ENCODE measurements at regions not wholly inside any gene's neighbourhood (a gene's known extent, or its start where the extent isn't known, plus 50 kb on each side); places are given as distances from the start of the nearest gene placed in this dataset.

DNA sequence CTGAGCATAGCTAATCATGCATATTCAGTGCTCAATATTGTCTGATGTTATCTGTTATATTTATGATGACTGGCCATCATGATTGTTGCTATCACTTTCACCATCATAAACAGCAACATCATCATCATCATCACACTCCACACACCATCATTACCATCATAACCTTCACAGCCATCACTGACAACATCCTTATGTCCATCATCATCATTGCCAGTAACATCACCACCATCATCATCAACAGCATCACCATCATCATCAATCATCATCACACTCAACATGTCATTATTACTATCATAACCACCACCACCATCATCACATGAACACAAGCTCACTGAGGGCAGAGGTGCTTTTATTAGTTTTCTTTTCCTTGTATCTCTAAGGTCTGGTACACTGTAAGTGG is 75.9 kb downstream of the MBD3L1 start:
- Mint-ChIP-seq H3K27me3 (peaks cover 0 to 14% (median 9%) of the 10 kb centered on the region in 5 donors), H3K27ac (no peak overlapping the region), H3K4me3 (no peak overlapping the region), H3K36me3 (no peaks in the 10 kb centered on the region), H3K9me3 (peaks cover 0 to 10% (median 2%) of the 10 kb centered on the region in 11 donors), H3K4me1 (no peaks in the 10 kb centered on the region)
- ChIA-PET POLR2A (no interaction called here), CTCF (no interaction called here)
- ATAC-seq (no peak), DNase-seq (no peak)
- Histone ChIP-seq H3K36me3 (ENCODE audit: control insufficient read depth in 2 of 3, insufficient read depth in 3 of 3, low read length in 3 of 3) (no peaks in the 10 kb centered on the region), H3K4me3 (ENCODE audit: low read length) (no peak overlapping the region), H3K27ac (ENCODE audit: low read depth, low read length) (no peak overlapping the region), H3K27me3 (ENCODE audit: control insufficient read depth in 2 of 2, insufficient read depth in 2 of 2, low read length in 2 of 2) (no peaks in the 10 kb centered on the region), H3K4me1 (ENCODE audit: control insufficient read depth in 2 of 2, insufficient read depth in 2 of 2, low read length in 2 of 2) (no peaks in the 10 kb centered on the region), H3K9me3 (ENCODE audit: control insufficient read depth in 2 of 3, low read length in 3 of 3) (no peaks in the 10 kb centered on the region)
- intact Hi-C loops (cut with micrococcal nuclease), result no loop called here

- Mint-ChIP-seq H3K9me3 (peaks cover 0 to 21% (median 4%) of the 10 kb centered on the region in 11 donors), H3K27me3 (peaks cover 0 to 30% (median 15%) of the 10 kb centered on the region in 5 donors), H3K4me1 (no peaks in the 10 kb centered on the region), H3K4me3 (no peak overlapping the region), H3K36me3 (no peaks in the 10 kb centered on the region), H3K27ac (no peak overlapping the region)
- POLR2A ChIA-PET, result no interaction called here
- no peak for ATAC-seq
- Histone ChIP-seq H3K27ac (ENCODE audit: low read depth, low read length) (no peak overlapping the region), H3K9me3 (ENCODE audit: control insufficient read depth in 2 of 3, low read length in 3 of 3) (no peaks in the 10 kb centered on the region), H3K27me3 (ENCODE audit: control insufficient read depth in 2 of 2, insufficient read depth in 2 of 2, low read length in 2 of 2) (no peaks in the 10 kb centered on the region), H3K4me1 (ENCODE audit: control insufficient read depth in 2 of 2, insufficient read depth in 2 of 2, low read length in 2 of 2) (no peaks in the 10 kb centered on the region), H3K36me3 (ENCODE audit: control insufficient read depth in 2 of 3, insufficient read depth in 3 of 3, low read length in 3 of 3) (no peaks in the 10 kb centered on the region), H3K4me3 (ENCODE audit: low read length) (no peak overlapping the region)
- CTCF ChIA-PET, result no interaction called here
- DNase-seq, result no peak
- intact Hi-C loops (cut with micrococcal nuclease), result no loop called here
Observed at GRCh38 chr19:8910775-8911414, 78.7 kb downstream of the MBD3L1 start.

- intact Hi-C loops (cut with micrococcal nuclease), result no loop called here
- Mint-ChIP-seq H3K27ac (no peak overlapping the region), H3K27me3 (peaks cover 0 to 16% (median 6%) of the 10 kb centered on the region in 5 donors), H3K4me1 (no peaks in the 10 kb centered on the region), H3K9me3 (peaks cover 0 to 11% (median 3%) of the 10 kb centered on the region in 11 donors), H3K36me3 (no peaks in the 10 kb centered on the region), H3K4me3 (no peak overlapping the region)
- ChIA-PET CTCF (no interaction called here), POLR2A (no interaction called here)
- DNase-seq (no peak), ATAC-seq (no peak)
- Histone ChIP-seq H3K27ac (ENCODE audit: low read depth, low read length) (no peak overlapping the region), H3K36me3 (ENCODE audit: control insufficient read depth in 2 of 3, insufficient read depth in 3 of 3, low read length in 3 of 3) (no peaks in the 10 kb centered on the region), H3K4me1 (ENCODE audit: control insufficient read depth in 2 of 2, insufficient read depth in 2 of 2, low read length in 2 of 2) (no peaks in the 10 kb centered on the region), H3K27me3 (ENCODE audit: control insufficient read depth in 2 of 2, insufficient read depth in 2 of 2, low read length in 2 of 2) (no peaks in the 10 kb centered on the region), H3K4me3 (ENCODE audit: low read length) (no peak overlapping the region), H3K9me3 (ENCODE audit: control insufficient read depth in 2 of 3, low read length in 3 of 3) (no peaks in the 10 kb centered on the region)
Observed at GRCh38 chr19:8915997-8916396, 83.8 kb downstream of the MBD3L1 start.

- no peak for ATAC-seq
- Histone ChIP-seq H3K27me3 (ENCODE audit: control insufficient read depth in 2 of 2, insufficient read depth in 2 of 2, low read length in 2 of 2) (no peaks in the 10 kb centered on the region), H3K36me3 (ENCODE audit: control insufficient read depth in 2 of 3, insufficient read depth in 3 of 3, low read length in 3 of 3) (no peaks in the 10 kb centered on the region), H3K4me3 (ENCODE audit: low read length) (no peak overlapping the region), H3K9me3 (ENCODE audit: control insufficient read depth in 2 of 3, low read length in 3 of 3) (no peaks in the 10 kb centered on the region), H3K27ac (ENCODE audit: low read depth, low read length) (no peak overlapping the region), H3K4me1 (ENCODE audit: control insufficient read depth in 2 of 2, insufficient read depth in 2 of 2, low read length in 2 of 2) (no peaks in the 10 kb centered on the region)
- intact Hi-C loops (cut with micrococcal nuclease), result no loop called here
- no peak overlapping the region for H3K27ac Mint-ChIP-seq
- peaks cover 0 to 21% (median 3%) of the 10 kb centered on the region in 11 donors for H3K9me3 Mint-ChIP-seq
- POLR2A ChIA-PET, result no interaction called here
- H3K4me1 Mint-ChIP-seq, result peaks cover 0 to 4% (median 0%) of the 10 kb centered on the region in 7 donors
- no peak for DNase-seq
- CTCF ChIA-PET, result no interaction called here
- H3K4me3 Mint-ChIP-seq, result no peak overlapping the region
- no peaks in the 10 kb centered on the region for H3K36me3 Mint-ChIP-seq
- H3K27me3 Mint-ChIP-seq, result peaks cover 0 to 18% (median 15%) of the 10 kb centered on the region in 5 donors
Observed at GRCh38 chr19:8922591-8922990, 87.6 kb downstream of the MUC16 start.

DNA sequence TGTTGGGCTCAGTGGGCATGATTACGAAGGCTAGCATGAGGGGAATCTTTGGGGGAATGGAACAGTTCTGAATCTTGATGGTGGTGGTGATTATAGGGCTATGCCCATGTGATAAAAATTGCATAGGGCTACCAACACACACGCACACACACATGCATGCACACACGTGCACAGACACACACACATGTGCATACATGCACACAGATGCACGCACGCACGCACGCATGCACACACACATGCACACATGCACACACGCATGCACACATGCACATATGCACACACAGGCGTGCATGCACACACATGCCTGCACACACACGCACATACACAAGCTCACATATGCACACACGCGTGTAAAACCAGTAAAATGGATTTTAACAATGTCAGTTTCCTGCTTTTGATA is 85.9 kb downstream of the MUC16 start:
- no peak for DNase-seq
- H3K27ac Mint-ChIP-seq, result no peak overlapping the region
- H3K9me3 Mint-ChIP-seq, result peaks cover 0 to 23% (median 3%) of the 10 kb centered on the region in 11 donors
- H3K4me1 Mint-ChIP-seq, result peaks cover 0 to 6% (median 0%) of the 10 kb centered on the region in 7 donors
- no peak for ATAC-seq
- H3K27me3 ChIP-seq (ENCODE audit: control insufficient read depth in 2 of 2, insufficient read depth in 2 of 2, low read length in 2 of 2), result no peaks in the 10 kb centered on the region
- H3K36me3 Mint-ChIP-seq, result no peaks in the 10 kb centered on the region
- no peak overlapping the region for H3K4me3 ChIP-seq (ENCODE audit: low read length)
- H3K9me3 ChIP-seq (ENCODE audit: control insufficient read depth in 2 of 3, low read length in 3 of 3), result no peaks in the 10 kb centered on the region
- peaks cover 0 to 32% (median 16%) of the 10 kb centered on the region in 5 donors for H3K27me3 Mint-ChIP-seq
- intact Hi-C loops (cut with micrococcal nuclease), result no loop called here
- ChIA-PET POLR2A (no interaction called here), CTCF (no interaction called here)
- no peaks in the 10 kb centered on the region for H3K36me3 ChIP-seq (ENCODE audit: control insufficient read depth in 2 of 3, insufficient read depth in 3 of 3, low read length in 3 of 3)
- H3K4me3 Mint-ChIP-seq, result no peak overlapping the region
- no peak overlapping the region for H3K27ac ChIP-seq (ENCODE audit: low read depth, low read length)
- no peaks in the 10 kb centered on the region for H3K4me1 ChIP-seq (ENCODE audit: control insufficient read depth in 2 of 2, insufficient read depth in 2 of 2, low read length in 2 of 2)

DNA sequence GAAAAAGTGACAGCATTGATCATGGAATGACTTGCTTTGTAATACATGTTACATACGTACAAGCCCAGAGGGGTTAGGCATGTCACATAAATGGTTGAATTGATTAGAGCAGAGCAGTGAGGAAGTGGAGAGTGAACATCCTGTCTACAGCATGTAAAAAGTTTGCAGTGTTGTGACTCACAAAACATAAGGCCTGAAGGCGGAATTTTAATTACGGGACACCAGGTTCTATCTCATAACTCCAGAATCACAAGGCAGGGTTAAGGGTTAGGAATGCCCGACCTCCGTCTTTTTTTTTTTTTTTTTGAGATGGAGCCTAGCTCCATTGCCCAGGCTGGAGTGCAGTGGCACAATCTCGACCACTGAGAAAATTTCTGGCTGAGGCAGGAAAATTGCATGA is 83.9 kb downstream of the MUC16 start:
- Histone ChIP-seq H3K4me3 (ENCODE audit: low read length) (no peak overlapping the region), H3K36me3 (ENCODE audit: control insufficient read depth in 2 of 3, insufficient read depth in 3 of 3, low read length in 3 of 3) (no peaks in the 10 kb centered on the region), H3K27ac (ENCODE audit: low read depth, low read length) (no peak overlapping the region), H3K27me3 (ENCODE audit: control insufficient read depth in 2 of 2, insufficient read depth in 2 of 2, low read length in 2 of 2) (no peaks in the 10 kb centered on the region), H3K9me3 (ENCODE audit: control insufficient read depth in 2 of 3, low read length in 3 of 3) (no peaks in the 10 kb centered on the region), H3K4me1 (ENCODE audit: control insufficient read depth in 2 of 2, insufficient read depth in 2 of 2, low read length in 2 of 2) (no peaks in the 10 kb centered on the region)
- Mint-ChIP-seq H3K27ac (no peak overlapping the region), H3K27me3 (peaks cover 0 to 44% (median 16%) of the 10 kb centered on the region in 5 donors), H3K4me1 (peaks cover 0 to 6% (median 0%) of the 10 kb centered on the region in 7 donors), H3K9me3 (peaks cover 0 to 25% (median 5%) of the 10 kb centered on the region in 11 donors), H3K4me3 (no peak overlapping the region), H3K36me3 (peaks cover 0 to 4% (median 0%) of the 10 kb centered on the region in 5 donors)
- CTCF ChIA-PET, result no interaction called here
- ATAC-seq (no peak), DNase-seq (no peak)
- intact Hi-C loops (cut with micrococcal nuclease), result no loop called here
- POLR2A ChIA-PET, result no interaction called here

DNA sequence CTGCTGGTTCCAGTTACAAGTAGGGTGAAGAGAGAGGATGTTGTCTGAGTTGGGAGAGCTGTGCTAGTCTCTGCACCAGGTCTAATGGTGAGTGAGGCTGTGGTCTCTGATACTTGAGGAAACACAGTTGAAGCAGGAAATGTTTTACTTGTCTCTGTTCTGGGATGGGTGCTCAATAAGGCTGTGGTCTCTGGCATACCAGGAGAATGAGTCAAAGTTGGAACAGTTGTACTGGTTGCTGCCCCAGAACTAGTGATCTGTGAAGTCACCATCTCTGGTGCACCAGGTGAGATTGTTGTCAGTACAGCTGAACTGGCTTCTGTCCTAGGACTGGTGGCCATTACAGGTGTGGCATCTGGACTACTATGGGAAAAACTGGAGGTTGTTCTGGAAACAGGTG is 74.7 kb downstream of the MUC16 start:
- peaks cover 2 to 39% (median 7%) of the 10 kb centered on the region in 11 donors for H3K9me3 Mint-ChIP-seq
- Histone ChIP-seq H3K27me3 (ENCODE audit: control insufficient read depth in 2 of 2, insufficient read depth in 2 of 2, low read length in 2 of 2) (no peaks in the 10 kb centered on the region), H3K4me3 (ENCODE audit: low read length) (no peak overlapping the region), H3K9me3 (ENCODE audit: control insufficient read depth in 2 of 3, low read length in 3 of 3) (no peaks in the 10 kb centered on the region), H3K4me1 (ENCODE audit: control insufficient read depth in 2 of 2, insufficient read depth in 2 of 2, low read length in 2 of 2) (no peaks in the 10 kb centered on the region), H3K36me3 (ENCODE audit: control insufficient read depth in 2 of 3, insufficient read depth in 3 of 3, low read length in 3 of 3) (no peaks in the 10 kb centered on the region), H3K27ac (ENCODE audit: low read depth, low read length) (no peak overlapping the region)
- H3K4me3 Mint-ChIP-seq, result no peak overlapping the region
- DNase-seq, result no peak
- peaks cover 0 to 64% (median 34%) of the 10 kb centered on the region in 5 donors for H3K27me3 Mint-ChIP-seq
- peaks cover 0 to 5% (median 2%) of the 10 kb centered on the region in 5 donors for H3K36me3 Mint-ChIP-seq
- intact Hi-C loops (cut with micrococcal nuclease), result no loop called here
- H3K4me1 Mint-ChIP-seq, result no peaks in the 10 kb centered on the region
- ATAC-seq, result no peak
- no peak overlapping the region for H3K27ac Mint-ChIP-seq
- POLR2A ChIA-PET, result no interaction called here
- CTCF ChIA-PET, result no interaction called here

All from naive thymus-derived CD4-positive, alpha-beta T cell (primary cell).